Adrenal gland (tissue), 5 donors: ENCODE measurements at regions not wholly inside any gene's neighbourhood (a gene's known extent, or its start where the extent isn't known, plus 50 kb on each side); places are given as distances from the start of the nearest gene placed in this dataset.

ENCODE experiments used
- POLR2A ChIP-seq, 2 donors: fragments of 450-650 bp; IDR thresholded peaks; one replicate each; pipeline ENCODE4 v1.6.1; 2017; ENCODE audit warnings: antibody characterized with exemption in 2 of 2, mild to moderate bottlenecking in 2 of 2, moderate library complexity in 1 of 2
- TF ChIP-seq, protein P1 (sequence below), 6 experiments: fragments of 450-650 bp in 4 of 6; fragments of 200-600 bp in 2 of 6; sonication (generic) in 1 of 6; IDR thresholded peaks; 1 replicate in 5 of 6; 2 replicates in 1 of 6; pipeline versions ENCODE4 v1.5.1 to v1.8.0; 2016 to 2021; ENCODE audit warnings: antibody characterized with exemption in 6 of 6, mild to moderate bottlenecking in 2 of 6, moderate library complexity in 1 of 6
- donor health status: DM: no; HTN: no; CAD: no.

DNA sequence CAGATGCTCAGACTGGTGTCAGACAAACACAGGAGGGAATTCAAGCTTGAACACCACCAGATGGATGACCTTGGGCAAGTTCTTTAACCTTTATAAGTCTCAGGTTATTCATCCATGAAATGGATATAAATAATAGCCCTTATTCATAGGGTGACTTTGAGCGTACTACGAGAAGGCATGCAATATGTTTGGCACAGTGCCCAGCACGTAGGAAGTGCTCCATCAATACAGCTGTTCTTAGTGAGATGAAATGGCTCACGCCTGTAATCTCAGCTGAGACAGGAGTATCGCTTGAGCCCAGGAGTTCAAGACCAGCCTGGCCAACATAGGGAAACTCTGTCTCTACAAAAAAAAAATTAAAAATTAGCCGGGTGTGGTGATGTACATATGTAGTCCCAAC, 84.8 kb upstream of the FICD start:
- TF ChIP-seq, protein P1, sequence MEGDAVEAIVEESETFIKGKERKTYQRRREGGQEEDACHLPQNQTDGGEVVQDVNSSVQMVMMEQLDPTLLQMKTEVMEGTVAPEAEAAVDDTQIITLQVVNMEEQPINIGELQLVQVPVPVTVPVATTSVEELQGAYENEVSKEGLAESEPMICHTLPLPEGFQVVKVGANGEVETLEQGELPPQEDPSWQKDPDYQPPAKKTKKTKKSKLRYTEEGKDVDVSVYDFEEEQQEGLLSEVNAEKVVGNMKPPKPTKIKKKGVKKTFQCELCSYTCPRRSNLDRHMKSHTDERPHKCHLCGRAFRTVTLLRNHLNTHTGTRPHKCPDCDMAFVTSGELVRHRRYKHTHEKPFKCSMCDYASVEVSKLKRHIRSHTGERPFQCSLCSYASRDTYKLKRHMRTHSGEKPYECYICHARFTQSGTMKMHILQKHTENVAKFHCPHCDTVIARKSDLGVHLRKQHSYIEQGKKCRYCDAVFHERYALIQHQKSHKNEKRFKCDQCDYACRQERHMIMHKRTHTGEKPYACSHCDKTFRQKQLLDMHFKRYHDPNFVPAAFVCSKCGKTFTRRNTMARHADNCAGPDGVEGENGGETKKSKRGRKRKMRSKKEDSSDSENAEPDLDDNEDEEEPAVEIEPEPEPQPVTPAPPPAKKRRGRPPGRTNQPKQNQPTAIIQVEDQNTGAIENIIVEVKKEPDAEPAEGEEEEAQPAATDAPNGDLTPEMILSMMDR (IDR thresholded peaks at IDR 0.05), result no peak
- no peak for TF ChIP-seq POLR2A (IDR thresholded peaks at IDR 0.05)
